OCI-LY3 (cell line): ENCODE measurements at regions not wholly inside any gene's neighbourhood (a gene's known extent, or its start where the extent isn't known, plus 50 kb on each side); places are given as distances from the start of the nearest gene placed in this dataset.

Experiments
- CTCF ChIP-seq: fragments of 200-600, 300-600 bp; sonication (generic); IDR thresholded peaks from 2 replicates; pipeline ENCODE4 v1.5.1; 2014; ENCODE audit warnings: antibody characterized with exemption, low read length, low read depth
- EZH2phosphoT487 ChIP-seq: fragments of 200-600 bp; shearing (Covaris generic); IDR thresholded peaks from 2 replicates; pipeline ENCODE4 v1.6.1; 2018; ENCODE audit warnings: antibody characterized with exemption, mixed run types, low read depth

DNA sequence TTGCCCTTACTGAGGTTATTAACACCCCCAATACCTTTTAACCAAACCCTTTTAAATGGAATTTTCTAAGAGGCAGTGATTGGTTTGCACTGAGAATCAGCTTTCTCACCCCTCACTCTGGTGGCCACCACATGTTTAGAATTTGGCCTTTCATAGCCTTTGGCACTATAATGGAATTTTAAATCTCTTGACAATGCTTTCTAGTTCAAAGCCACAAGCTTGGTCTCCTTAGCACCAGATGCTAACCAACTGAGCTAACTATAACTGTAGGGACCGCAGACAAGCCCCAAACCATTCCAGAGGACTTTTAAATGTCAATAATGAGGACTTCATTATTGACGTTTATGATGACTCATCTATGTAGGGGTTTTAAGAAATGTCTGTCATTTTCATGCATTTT lies 238.7 kb upstream of the SNX7 start:
- TF ChIP-seq CTCF (no peak), EZH2phosphoT487 (no peak)
